ENCODE measurements at regions not wholly inside any gene's neighbourhood (a gene's known extent, or its start where the extent isn't known, plus 50 kb on each side); places are given as distances from the start of the nearest gene placed in this dataset.
"Not testable (repeated sequence)": the region's sequence is repeated elsewhere in the genome, so short reads cannot be mapped to it uniquely, and the experiment has no call there.

DNA sequence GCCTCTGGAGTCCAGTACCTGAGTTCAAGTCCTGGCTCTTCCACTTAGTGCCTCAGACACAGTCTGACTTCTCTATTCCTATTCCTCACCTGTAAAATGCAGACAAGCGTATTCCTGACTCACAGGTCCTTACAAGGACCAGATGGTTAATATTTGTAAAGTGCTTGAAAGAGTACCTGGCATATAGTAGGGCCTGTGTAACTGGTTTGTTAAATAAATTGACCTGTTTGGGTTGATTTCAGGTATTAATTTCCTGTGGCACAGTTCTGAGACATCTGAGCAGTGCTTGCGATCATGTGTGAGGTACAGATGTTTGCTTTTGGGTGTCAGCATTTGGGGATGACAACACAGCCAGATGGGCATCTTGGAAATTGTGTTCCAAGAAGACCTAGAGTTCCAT, 127.5 kb downstream of the APIP start:
- DNase-seq (ENCODE audit: low read depth), result no peak
- no peak overlapping the region for H3K4me3 ChIP-seq (ENCODE audit: low read length)
- TF ChIP-seq, protein P1, sequence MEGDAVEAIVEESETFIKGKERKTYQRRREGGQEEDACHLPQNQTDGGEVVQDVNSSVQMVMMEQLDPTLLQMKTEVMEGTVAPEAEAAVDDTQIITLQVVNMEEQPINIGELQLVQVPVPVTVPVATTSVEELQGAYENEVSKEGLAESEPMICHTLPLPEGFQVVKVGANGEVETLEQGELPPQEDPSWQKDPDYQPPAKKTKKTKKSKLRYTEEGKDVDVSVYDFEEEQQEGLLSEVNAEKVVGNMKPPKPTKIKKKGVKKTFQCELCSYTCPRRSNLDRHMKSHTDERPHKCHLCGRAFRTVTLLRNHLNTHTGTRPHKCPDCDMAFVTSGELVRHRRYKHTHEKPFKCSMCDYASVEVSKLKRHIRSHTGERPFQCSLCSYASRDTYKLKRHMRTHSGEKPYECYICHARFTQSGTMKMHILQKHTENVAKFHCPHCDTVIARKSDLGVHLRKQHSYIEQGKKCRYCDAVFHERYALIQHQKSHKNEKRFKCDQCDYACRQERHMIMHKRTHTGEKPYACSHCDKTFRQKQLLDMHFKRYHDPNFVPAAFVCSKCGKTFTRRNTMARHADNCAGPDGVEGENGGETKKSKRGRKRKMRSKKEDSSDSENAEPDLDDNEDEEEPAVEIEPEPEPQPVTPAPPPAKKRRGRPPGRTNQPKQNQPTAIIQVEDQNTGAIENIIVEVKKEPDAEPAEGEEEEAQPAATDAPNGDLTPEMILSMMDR (conservative IDR thresholded peaks at IDR 0.05; ENCODE audit: low read depth, low read length), result no peak

DNA sequence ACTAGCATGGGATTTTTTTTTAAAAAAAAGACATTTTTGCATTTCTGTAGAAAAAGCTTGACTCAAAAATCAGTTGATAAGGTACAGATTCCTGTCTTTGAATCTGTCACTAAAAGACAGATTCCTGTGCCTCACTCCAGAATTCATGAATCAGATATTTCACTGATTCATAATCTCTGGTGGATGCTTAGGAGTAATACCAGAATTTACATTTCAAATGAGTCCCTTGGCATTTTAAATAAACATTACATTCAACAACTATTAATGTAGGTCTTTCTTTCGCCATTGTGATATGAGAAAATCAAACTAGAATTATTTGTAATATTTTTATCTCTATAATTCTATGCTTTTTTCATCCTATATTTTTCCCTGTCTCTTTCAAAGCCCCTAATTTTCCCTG, 128.3 kb downstream of the APIP start:
- H3K4me3 ChIP-seq (ENCODE audit: low read length), result no peak overlapping the region
- TF ChIP-seq, protein P1 (conservative IDR thresholded peaks at IDR 0.05; ENCODE audit: low read depth, low read length), result no peak
- no peak for DNase-seq (ENCODE audit: low read depth)

DNA sequence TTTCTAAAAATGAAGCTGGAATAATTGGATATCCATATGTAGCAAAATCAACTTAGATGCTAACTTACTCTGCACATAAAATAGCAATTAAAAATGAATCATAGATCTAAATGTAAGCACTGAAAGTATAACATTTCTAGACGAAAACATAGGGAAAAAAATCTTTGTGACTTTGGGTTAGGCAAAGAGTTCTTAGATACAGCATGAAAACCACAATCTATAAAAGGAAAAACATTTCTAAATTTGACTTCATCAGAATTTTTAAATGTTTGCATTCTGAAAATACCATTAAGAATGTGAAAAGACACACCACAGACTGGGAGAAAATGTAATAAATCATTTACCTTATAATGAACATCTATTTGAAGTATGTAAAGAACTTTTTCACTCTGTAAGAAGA, 128.8 kb downstream of the APIP start:
- TF ChIP-seq, protein P1 (conservative IDR thresholded peaks at IDR 0.05; ENCODE audit: low read depth, low read length), result no peak
- DNase-seq (ENCODE audit: low read depth), result no peak
- H3K4me3 ChIP-seq (ENCODE audit: low read length), result no peak overlapping the region

DNA sequence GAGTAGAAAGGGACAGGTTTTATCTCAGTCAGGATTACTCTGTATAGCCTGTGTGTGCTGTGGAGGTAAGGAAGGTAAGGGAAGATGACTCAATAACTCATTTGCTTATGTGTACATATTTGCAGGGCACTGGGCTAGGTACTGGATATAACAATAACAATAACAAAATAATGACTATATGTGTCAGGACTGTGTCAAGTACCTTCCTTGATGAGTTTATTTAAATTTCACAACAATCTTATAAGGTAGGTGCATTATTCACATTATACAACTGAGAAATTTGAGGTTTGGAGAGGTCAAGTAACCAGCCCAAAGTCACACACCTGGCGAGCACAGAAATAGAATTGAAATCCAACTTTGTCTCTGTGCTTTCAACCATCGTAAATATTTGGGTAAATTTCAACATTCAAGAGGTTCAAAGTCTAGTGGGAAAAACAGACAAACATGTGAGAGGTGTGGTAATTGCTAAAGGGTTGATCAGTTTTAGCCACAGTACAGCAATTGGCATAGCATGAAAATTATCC, 131.8 kb downstream of the APIP start:
- no peak for DNase-seq (ENCODE audit: low read depth)
- no peak overlapping the region for H3K4me3 ChIP-seq (ENCODE audit: low read length)
- TF ChIP-seq, protein P1 (conservative IDR thresholded peaks at IDR 0.05; ENCODE audit: low read depth, low read length), result no peak

DNA sequence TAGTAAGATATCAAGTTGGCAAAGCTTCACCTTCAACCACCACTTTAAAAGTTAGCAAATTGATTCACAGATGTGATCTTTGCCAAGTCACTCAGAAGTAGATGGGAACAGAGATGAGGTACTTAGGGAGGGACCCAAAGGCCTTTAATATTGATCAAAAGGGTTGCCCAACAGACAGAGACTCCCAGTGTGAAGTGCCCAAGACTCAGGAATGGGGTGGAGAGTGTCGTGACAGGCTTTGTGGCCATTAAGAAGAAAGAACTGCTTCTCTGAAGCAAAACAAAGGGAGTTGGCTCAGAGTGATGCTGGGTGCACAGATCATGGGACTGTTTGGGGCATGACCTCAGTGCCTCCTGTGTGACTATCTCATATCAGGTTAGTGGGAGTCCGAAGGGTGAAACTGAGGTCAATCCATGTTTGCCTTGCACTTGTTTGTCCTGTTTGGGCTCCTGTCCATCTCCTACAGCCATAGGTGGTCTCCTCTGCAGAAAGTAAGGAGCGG, 132.3 kb downstream of the APIP start:
- H3K4me3 ChIP-seq (ENCODE audit: low read length), result no peak overlapping the region
- TF ChIP-seq, protein P1 (conservative IDR thresholded peaks at IDR 0.05; ENCODE audit: low read depth, low read length), result no peak

DNA sequence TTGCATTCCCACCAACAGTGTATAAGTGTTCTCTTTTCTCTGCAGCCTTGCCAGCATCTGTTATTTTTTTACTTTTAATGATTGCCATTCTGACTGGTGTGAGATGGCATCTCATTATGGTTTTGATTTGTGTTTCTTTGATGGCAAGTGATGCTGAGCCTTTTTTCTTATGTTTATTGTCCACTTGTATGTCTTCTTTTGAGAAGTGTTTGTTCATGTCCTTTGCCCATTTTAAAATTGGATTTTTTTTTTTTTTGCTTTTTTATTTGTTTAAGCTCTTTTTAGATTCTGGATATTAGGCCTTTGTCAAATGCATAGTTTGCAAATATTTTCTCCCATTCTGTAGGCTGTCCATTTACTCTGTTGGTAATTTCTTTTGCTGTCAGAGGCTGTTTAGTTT, 134.4 kb downstream of the APIP start:
- not testable (repeated sequence) for H3K4me3 ChIP-seq (ENCODE audit: low read length); DNase-seq (ENCODE audit: low read depth)

More for the DNA sequence above, 132.3 kb downstream of the APIP start:
- DNase-seq (ENCODE audit: low read depth), result no peak

DNA sequence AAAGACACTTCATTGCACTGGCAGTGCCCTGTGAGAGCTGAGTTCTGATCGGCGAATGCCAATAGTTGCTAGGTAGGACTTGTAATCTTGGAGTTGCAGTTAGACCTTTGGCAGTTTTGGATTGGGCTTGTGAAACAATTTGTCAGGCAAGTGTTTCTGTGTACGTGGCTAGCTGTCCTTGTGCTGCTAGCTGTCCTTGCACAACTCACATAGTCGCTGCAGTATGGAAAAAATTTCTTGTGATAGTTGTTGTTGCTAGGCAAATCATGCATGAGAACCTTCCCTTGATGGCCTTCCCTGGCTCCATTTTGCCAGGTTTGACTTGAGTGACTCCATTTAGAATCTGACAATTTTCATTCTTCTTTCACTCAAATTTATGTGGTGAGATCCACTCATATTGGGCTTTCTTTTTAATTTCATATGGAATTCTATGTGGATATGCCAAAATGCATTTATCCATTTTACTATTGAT, 140.7 kb downstream of the APIP start:
- TF ChIP-seq, protein P1 (conservative IDR thresholded peaks at IDR 0.05; ENCODE audit: low read depth, low read length), result no peak
- DNase-seq (ENCODE audit: low read depth), result no peak
- no peak overlapping the region for H3K4me3 ChIP-seq (ENCODE audit: low read length)

Data from retinal pigment epithelial cell (primary cell).